HEK293T (cell line): ENCODE measurements at regions not wholly inside any gene's neighbourhood (a gene's known extent, or its start where the extent isn't known, plus 50 kb on each side); places are given as distances from the start of the nearest gene placed in this dataset.

ENCODE experiments used
- ELF4 ChIP-seq: fragments of 450-650 bp; IDR thresholded peaks from 2 replicates; pipeline ENCODE4 v1.6.1; 2017; ENCODE audit warnings: antibody characterized with exemption
- NFRKB ChIP-seq: fragments of 450-650 bp; IDR thresholded peaks from 2 replicates; pipeline ENCODE4 v1.6.1; 2016; ENCODE audit warnings: mild to moderate bottlenecking, moderate library complexity
- TF ChIP-seq, protein P1 (sequence below): fragments of 450-650 bp; IDR thresholded peaks from 2 replicates; pipeline ENCODE4 v1.6.1; 2016

DNA sequence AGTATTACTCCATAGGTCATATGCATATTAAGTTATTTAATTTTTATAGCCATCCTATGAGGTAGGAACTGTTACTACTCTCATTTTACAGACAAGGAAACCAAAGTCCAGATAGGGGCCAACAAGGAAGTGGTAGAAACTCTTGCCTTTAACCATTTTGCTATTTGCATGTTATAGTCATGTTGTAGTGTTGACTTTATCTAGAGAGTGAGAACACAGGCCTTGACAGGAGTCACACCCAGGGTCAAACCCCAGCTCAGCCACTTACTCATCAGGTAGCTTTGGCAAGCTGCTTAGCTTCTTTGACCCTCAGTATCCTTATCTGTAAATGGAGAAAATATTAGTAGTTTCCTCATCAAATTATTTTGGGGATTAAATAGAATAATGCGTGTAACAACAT lies 156.2 kb downstream of the CAND1 start:
- TF ChIP-seq NFRKB (no peak), ELF4 (no peak)
- TF ChIP-seq, protein P1, sequence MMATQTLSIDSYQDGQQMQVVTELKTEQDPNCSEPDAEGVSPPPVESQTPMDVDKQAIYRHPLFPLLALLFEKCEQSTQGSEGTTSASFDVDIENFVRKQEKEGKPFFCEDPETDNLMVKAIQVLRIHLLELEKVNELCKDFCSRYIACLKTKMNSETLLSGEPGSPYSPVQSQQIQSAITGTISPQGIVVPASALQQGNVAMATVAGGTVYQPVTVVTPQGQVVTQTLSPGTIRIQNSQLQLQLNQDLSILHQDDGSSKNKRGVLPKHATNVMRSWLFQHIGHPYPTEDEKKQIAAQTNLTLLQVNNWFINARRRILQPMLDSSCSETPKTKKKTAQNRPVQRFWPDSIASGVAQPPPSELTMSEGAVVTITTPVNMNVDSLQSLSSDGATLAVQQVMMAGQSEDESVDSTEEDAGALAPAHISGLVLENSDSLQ, result no peak
